ENCODE measurements at regions not wholly inside any gene's neighbourhood (a gene's known extent, or its start where the extent isn't known, plus 50 kb on each side); places are given as distances from the start of the nearest gene placed in this dataset.

GRCh38 chr7:97457054-97457453 is 274.8 kb upstream of the TAC1 start:
- Mint-ChIP-seq H3K4me3 (ENCODE audit: unreplicated experiment) (no peak overlapping the region), H3K27ac (ENCODE audit: unreplicated experiment) (no peak overlapping the region), H3K36me3 (ENCODE audit: low read depth, unreplicated experiment) (no peaks in the 10 kb centered on the region), H3K9me3 (ENCODE audit: unreplicated experiment) (no peaks in the 10 kb centered on the region), H3K4me1 (ENCODE audit: unreplicated experiment) (no peaks in the 10 kb centered on the region), H3K27me3 (ENCODE audit: unreplicated experiment) (no peaks in the 10 kb centered on the region)
- no peak for TF ChIP-seq CTCF (IDR thresholded peaks at IDR 0.05; ENCODE audit: unreplicated experiment)
- no peak for DNase-seq (ENCODE audit: low spot score)

GRCh38 chr7:97460433-97460832 is 271.5 kb upstream of the TAC1 start:
- no peaks in the 10 kb centered on the region for H3K27me3 Mint-ChIP-seq (ENCODE audit: unreplicated experiment)
- TF ChIP-seq CTCF (IDR thresholded peaks at IDR 0.05; ENCODE audit: unreplicated experiment), result no peak
- no peaks in the 10 kb centered on the region for H3K36me3 Mint-ChIP-seq (ENCODE audit: low read depth, unreplicated experiment)
- no peak for DNase-seq (ENCODE audit: low spot score)
- H3K4me3 Mint-ChIP-seq (ENCODE audit: unreplicated experiment), result no peak overlapping the region
- no peak overlapping the region for H3K27ac Mint-ChIP-seq (ENCODE audit: unreplicated experiment)
- H3K4me1 Mint-ChIP-seq (ENCODE audit: unreplicated experiment), result no peaks in the 10 kb centered on the region
- H3K9me3 Mint-ChIP-seq (ENCODE audit: unreplicated experiment), result no peaks in the 10 kb centered on the region

GRCh38 chr7:97461596-97461995 is 270.3 kb upstream of the TAC1 start:
- Mint-ChIP-seq H3K4me1 (ENCODE audit: unreplicated experiment) (no peaks in the 10 kb centered on the region), H3K27me3 (ENCODE audit: unreplicated experiment) (no peaks in the 10 kb centered on the region), H3K4me3 (ENCODE audit: unreplicated experiment) (no peak overlapping the region), H3K36me3 (ENCODE audit: low read depth, unreplicated experiment) (no peaks in the 10 kb centered on the region), H3K27ac (ENCODE audit: unreplicated experiment) (no peak overlapping the region), H3K9me3 (ENCODE audit: unreplicated experiment) (no peaks in the 10 kb centered on the region)
- TF ChIP-seq CTCF (IDR thresholded peaks at IDR 0.05; ENCODE audit: unreplicated experiment), result no peak
- no peak for DNase-seq (ENCODE audit: low spot score)

GRCh38 chr7:97466071-97466470 is 265.8 kb upstream of the TAC1 start:
- DNase-seq (ENCODE audit: low spot score), result no peak
- H3K9me3 Mint-ChIP-seq (ENCODE audit: unreplicated experiment), result no peaks in the 10 kb centered on the region
- no peaks in the 10 kb centered on the region for H3K36me3 Mint-ChIP-seq (ENCODE audit: low read depth, unreplicated experiment)
- H3K4me3 Mint-ChIP-seq (ENCODE audit: unreplicated experiment), result no peak overlapping the region
- H3K27me3 Mint-ChIP-seq (ENCODE audit: unreplicated experiment), result no peaks in the 10 kb centered on the region
- H3K27ac Mint-ChIP-seq (ENCODE audit: unreplicated experiment), result no peak overlapping the region
- no peak for TF ChIP-seq CTCF (IDR thresholded peaks at IDR 0.05; ENCODE audit: unreplicated experiment)
- no peaks in the 10 kb centered on the region for H3K4me1 Mint-ChIP-seq (ENCODE audit: unreplicated experiment)

- TF ChIP-seq CTCF (IDR thresholded peaks at IDR 0.05; ENCODE audit: unreplicated experiment), result no peak
- no peaks in the 10 kb centered on the region for H3K27me3 Mint-ChIP-seq (ENCODE audit: unreplicated experiment)
- no peak overlapping the region for H3K27ac Mint-ChIP-seq (ENCODE audit: unreplicated experiment)
Measured at GRCh38 chr7:97466999-97467740, 264.7 kb upstream of the TAC1 start.

More at GRCh38 chr7:97466999-97467740, 264.7 kb upstream of the TAC1 start:
- no peaks in the 10 kb centered on the region for H3K36me3 Mint-ChIP-seq (ENCODE audit: low read depth, unreplicated experiment)
- H3K4me1 Mint-ChIP-seq (ENCODE audit: unreplicated experiment), result no peaks in the 10 kb centered on the region
- no peaks in the 10 kb centered on the region for H3K9me3 Mint-ChIP-seq (ENCODE audit: unreplicated experiment)
- no peak for DNase-seq (ENCODE audit: low spot score)
- H3K4me3 Mint-ChIP-seq (ENCODE audit: unreplicated experiment), result no peak overlapping the region
